ENCODE measurements at regions not wholly inside any gene's neighbourhood (a gene's known extent, or its start where the extent isn't known, plus 50 kb on each side); places are given as distances from the start of the nearest gene placed in this dataset.
"Not testable (repeated sequence)": the region's sequence is repeated elsewhere in the genome, so short reads cannot be mapped to it uniquely, and the experiment has no call there.

DNA sequence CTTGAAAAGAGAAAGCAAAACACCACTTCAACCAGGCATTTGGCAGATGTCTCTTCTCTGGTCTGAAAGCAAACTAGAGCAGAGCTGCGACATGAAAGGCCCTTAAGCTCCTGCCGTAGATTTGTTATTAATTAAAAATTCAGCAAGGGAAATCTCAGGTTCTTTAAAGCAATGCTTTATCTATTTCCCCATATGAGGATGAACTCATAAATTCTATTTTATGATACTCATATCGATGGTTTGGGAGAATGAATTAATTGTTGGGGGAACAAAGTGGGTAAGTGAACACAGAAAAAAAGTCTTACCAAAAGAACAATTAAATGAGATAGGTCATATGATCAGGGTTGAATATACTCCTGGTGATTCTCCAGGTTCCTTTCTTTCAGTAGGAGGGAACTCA is 464.7 kb upstream of the SLC35B3 start:
- Mint-ChIP-seq H3K27ac (no peak overlapping the region), H3K27me3 (peaks cover 4% of the 10 kb centered on the region)

DNA sequence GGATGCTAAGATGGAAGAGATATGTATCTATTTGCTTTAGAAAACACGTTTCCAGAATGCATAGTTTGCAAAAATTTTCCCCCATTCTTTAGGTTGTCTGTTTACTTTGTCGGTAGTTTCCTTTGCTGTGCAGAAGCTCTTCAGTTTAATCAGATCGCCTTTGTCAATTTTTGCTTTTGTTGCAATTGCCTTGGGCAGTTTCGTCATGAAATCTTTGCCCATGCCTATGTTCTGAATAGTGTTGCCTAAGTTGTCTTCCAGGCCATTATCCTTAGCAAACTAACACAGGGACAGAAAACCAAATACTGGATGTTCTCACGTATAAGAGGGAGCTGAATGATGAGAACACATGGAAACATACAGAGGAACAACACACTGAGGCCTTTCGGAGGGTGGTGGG is 454.2 kb upstream of the SLC35B3 start:
- Mint-ChIP-seq H3K9me3 (ENCODE audit: low read depth) (no peaks in the 10 kb centered on the region), H3K36me3 (no peaks in the 10 kb centered on the region), H3K27me3 (no peaks in the 10 kb centered on the region), H3K4me1 (ENCODE audit: low read depth) (no peaks in the 10 kb centered on the region), H3K4me3 (no peak overlapping the region), H3K27ac (no peak overlapping the region)

More for the DNA sequence above, 464.7 kb upstream of the SLC35B3 start:
- Mint-ChIP-seq H3K4me1 (ENCODE audit: low read depth) (no peaks in the 10 kb centered on the region), H3K36me3 (no peaks in the 10 kb centered on the region), H3K9me3 (ENCODE audit: low read depth) (no peaks in the 10 kb centered on the region), H3K4me3 (no peak overlapping the region)

DNA sequence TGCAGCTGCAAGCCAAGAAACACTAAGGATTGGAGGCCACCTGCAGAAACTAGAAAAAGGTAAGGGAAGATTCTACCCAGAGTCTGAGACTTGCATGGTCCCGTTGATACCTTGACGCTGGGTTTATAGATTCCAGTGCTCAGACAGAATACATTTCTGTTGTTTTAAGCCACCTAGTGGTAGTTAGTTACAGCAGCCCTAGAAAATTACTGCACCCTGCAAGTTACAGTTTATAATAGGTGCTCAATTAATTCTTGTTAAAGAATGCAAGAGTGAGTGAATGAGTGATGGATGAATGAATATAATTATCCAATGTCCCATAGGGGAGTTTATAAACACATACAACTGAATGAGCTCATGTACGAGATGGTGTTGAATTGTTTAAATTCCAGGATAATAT is 453.1 kb upstream of the SLC35B3 start:
- H3K4me3 Mint-ChIP-seq = no peak overlapping the region
- H3K9me3 Mint-ChIP-seq (ENCODE audit: low read depth) = no peaks in the 10 kb centered on the region
- no peaks in the 10 kb centered on the region for H3K4me1 Mint-ChIP-seq (ENCODE audit: low read depth)
- no peaks in the 10 kb centered on the region for H3K27me3 Mint-ChIP-seq
- H3K36me3 Mint-ChIP-seq = no peaks in the 10 kb centered on the region
- H3K27ac Mint-ChIP-seq = no peak overlapping the region

DNA sequence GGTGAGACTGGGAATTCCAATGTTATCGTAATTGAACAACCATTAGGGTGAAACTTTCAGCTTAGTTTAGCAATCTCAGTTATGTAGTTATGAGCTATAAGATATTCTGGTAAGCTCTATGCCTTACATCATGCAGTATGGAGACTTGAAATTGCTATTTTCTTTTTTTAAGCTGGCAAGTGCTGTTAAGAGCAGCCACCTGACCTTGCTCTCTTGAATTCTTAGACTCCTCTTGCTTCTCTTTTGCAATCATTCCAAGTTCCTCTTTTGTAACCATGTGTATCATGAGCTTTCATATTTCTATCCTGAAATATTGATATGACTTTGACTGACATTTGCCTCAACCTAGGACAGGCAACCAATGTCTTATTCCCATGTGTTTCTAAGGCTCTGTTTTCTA is 446.3 kb upstream of the SLC35B3 start:
- peaks cover 1% of the 10 kb centered on the region for H3K27me3 Mint-ChIP-seq

DNA sequence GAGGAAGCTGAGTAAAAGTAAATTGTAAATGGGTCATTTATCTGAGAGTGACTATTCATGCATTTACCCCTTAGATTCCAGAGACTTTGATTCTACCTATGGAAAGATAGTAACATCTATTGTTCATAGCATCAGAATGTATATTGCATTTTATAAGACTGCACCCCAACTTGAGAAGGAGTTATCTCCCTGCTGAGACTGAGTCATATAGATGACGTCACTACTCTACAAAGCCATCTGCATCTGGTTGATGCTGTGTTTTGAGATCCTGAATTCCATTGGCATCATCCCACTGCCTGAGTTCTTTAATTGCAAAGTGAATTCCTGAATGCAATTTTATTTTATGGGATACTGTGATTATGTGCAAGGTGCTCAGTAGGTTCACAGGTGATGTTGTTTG is 444.0 kb upstream of the SLC35B3 start:
- H3K27me3 Mint-ChIP-seq = peaks cover 1% of the 10 kb centered on the region
- no peaks in the 10 kb centered on the region for H3K4me1 Mint-ChIP-seq (ENCODE audit: low read depth)
- no peaks in the 10 kb centered on the region for H3K9me3 Mint-ChIP-seq (ENCODE audit: low read depth)
- no peak overlapping the region for H3K4me3 Mint-ChIP-seq
- H3K36me3 Mint-ChIP-seq = no peaks in the 10 kb centered on the region
- H3K27ac Mint-ChIP-seq = no peak overlapping the region

More for the DNA sequence above, 446.3 kb upstream of the SLC35B3 start:
- Mint-ChIP-seq H3K4me1 (ENCODE audit: low read depth) (no peaks in the 10 kb centered on the region), H3K9me3 (ENCODE audit: low read depth) (no peaks in the 10 kb centered on the region), H3K36me3 (no peaks in the 10 kb centered on the region), H3K27ac (no peak overlapping the region), H3K4me3 (no peak overlapping the region)

DNA sequence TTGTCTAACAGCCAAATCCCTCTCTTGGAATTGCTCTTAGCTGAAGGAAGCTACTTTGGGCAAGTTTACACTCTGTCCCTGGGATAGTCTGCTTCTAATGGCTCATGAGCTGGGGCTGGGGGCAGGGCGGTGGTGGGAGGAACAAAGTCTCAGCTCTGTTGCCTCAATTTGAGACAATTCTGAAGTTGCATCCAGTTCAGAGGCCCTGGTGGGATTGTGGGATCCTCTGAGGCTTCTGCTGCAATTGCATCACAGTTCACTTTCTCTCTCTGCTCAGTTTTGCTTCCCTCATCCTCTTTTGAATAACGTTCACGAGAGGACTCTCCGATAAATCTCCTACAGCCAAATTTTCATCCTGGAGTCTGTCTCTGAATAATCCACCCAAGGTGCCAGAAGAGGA is 440.6 kb upstream of the SLC35B3 start:
- H3K27ac Mint-ChIP-seq = no peak overlapping the region
- H3K9me3 Mint-ChIP-seq (ENCODE audit: low read depth) = no peaks in the 10 kb centered on the region
- H3K36me3 Mint-ChIP-seq = no peaks in the 10 kb centered on the region
- H3K27me3 Mint-ChIP-seq = peaks cover 1% of the 10 kb centered on the region
- no peaks in the 10 kb centered on the region for H3K4me1 Mint-ChIP-seq (ENCODE audit: low read depth)
- H3K4me3 Mint-ChIP-seq = no peak overlapping the region

DNA sequence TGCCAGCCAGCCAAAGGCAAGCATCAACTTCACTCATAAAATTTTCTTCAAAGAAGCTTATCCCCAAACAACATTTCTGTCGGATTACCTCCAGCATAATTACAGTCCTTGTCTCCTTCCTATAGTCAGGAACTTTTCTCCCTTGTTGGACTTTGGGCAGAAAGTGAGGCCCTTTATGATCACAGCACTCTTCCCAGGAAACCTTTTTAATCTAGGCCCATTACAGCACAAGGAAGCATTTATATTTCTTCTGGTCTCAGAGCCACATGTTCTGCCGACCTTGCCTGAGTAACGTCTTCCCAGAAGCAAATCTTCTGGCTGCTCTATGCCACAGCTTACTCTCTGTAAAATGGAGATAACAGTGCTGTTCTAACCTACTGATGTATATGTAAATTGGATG is 437.2 kb upstream of the SLC35B3 start:
- H3K9me3 Mint-ChIP-seq (ENCODE audit: low read depth) = no peaks in the 10 kb centered on the region
- H3K4me3 Mint-ChIP-seq = no peak overlapping the region
- H3K4me1 Mint-ChIP-seq (ENCODE audit: low read depth) = no peaks in the 10 kb centered on the region

DNA sequence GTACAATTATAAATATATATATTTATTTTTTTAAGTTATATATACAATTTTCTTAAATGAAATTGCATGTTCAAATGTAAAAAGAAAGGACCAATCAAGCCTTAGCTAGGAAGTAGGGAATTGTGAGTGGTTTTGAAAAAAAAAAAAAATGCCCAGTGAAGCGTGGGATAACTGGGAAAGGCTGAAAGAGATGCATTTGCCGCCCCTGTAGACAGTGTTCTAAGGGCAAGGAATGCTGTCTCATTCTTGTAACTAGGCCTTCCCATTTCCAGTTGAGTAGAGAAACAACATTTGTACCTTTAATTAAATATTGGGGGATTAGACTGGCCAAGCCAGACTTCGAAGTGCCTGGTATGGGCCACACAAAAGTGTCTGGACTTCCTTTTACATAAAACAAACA is 430.1 kb upstream of the SLC35B3 start:
- H3K27ac Mint-ChIP-seq = no peak overlapping the region
- H3K27me3 Mint-ChIP-seq = no peaks in the 10 kb centered on the region
- H3K36me3 Mint-ChIP-seq = no peaks in the 10 kb centered on the region
- H3K4me3 Mint-ChIP-seq = no peak overlapping the region
- H3K9me3 Mint-ChIP-seq (ENCODE audit: low read depth) = no peaks in the 10 kb centered on the region
- H3K4me1 Mint-ChIP-seq (ENCODE audit: low read depth) = no peaks in the 10 kb centered on the region

More for the DNA sequence above, 437.2 kb upstream of the SLC35B3 start:
- no peaks in the 10 kb centered on the region for H3K27me3 Mint-ChIP-seq
- H3K27ac Mint-ChIP-seq = no peak overlapping the region
- H3K36me3 Mint-ChIP-seq = no peaks in the 10 kb centered on the region

DNA sequence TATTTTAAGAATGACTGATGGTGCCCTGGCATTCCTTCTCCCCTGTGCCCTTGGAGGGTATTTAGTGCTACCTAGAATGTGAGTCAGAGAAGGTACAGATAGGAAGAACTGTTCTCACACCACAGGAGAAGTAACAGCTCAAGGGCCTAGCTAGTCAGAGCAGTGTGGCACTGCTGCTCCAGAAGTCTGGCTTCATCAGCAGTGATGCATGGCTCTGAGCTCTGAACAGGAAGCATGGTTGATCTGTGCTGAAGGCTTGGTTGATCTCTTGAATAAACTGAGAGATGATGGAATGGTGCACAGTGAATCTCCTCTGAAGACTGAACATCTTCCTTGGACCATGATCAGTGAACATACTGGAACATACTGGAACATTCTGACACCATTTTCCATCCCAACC is 425.3 kb upstream of the SLC35B3 start:
- Mint-ChIP-seq H3K4me3 (no peak overlapping the region), H3K27me3 (peaks cover 2% of the 10 kb centered on the region), H3K36me3 (no peaks in the 10 kb centered on the region), H3K4me1 (ENCODE audit: low read depth) (no peaks in the 10 kb centered on the region), H3K27ac (no peak overlapping the region), H3K9me3 (ENCODE audit: low read depth) (no peaks in the 10 kb centered on the region)

DNA sequence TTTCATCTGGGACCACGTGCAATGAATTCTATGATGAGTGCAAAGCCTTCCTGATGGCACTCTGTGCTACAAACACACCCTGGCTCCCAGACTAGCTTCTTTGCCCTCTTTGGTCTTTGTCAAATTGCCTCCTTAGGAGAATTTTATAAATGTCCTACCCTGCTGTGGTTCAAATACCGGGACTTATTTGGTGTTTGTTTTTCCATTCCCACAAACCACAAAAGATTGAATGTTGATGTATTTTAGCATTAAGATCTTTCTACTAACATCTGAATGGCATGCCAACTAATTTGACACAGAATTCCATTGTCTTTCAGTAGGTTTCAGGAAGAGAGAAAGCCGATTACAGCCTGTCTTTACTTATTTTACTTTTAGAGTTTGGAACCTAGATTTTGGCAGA is 424.2 kb upstream of the SLC35B3 start:
- Mint-ChIP-seq H3K4me1 (ENCODE audit: low read depth) (no peaks in the 10 kb centered on the region), H3K9me3 (ENCODE audit: low read depth) (no peaks in the 10 kb centered on the region), H3K27me3 (peaks cover 2% of the 10 kb centered on the region), H3K4me3 (no peak overlapping the region), H3K36me3 (no peaks in the 10 kb centered on the region), H3K27ac (no peak overlapping the region)

DNA sequence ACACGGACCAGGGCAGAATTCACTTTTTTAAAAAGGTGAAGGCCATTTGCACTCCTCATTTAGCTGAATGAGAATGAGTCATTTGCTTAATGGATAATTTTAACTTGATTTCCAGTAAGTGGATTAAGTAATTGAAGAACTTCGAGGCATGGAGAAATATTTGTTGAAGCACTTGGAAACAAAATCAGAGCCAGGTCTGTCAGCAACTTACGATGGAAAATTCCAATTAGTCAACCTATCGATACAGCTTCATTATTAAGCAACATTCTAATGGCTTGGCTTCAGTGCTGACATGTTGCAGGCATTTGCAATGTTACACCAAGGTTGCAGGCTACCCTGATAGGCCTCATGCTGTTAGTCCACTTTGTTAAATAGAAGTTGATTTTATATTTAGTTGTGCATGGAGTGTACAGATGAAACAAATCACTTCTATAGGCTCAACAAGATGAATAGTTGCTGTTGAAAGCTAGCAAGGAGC is 423.5 kb upstream of the SLC35B3 start:
- no peaks in the 10 kb centered on the region for H3K36me3 Mint-ChIP-seq
- H3K27me3 Mint-ChIP-seq = peaks cover 5% of the 10 kb centered on the region
- no peak overlapping the region for H3K4me3 Mint-ChIP-seq
- no peaks in the 10 kb centered on the region for H3K9me3 Mint-ChIP-seq (ENCODE audit: low read depth)
- no peaks in the 10 kb centered on the region for H3K4me1 Mint-ChIP-seq (ENCODE audit: low read depth)
- H3K27ac Mint-ChIP-seq = no peak overlapping the region

DNA sequence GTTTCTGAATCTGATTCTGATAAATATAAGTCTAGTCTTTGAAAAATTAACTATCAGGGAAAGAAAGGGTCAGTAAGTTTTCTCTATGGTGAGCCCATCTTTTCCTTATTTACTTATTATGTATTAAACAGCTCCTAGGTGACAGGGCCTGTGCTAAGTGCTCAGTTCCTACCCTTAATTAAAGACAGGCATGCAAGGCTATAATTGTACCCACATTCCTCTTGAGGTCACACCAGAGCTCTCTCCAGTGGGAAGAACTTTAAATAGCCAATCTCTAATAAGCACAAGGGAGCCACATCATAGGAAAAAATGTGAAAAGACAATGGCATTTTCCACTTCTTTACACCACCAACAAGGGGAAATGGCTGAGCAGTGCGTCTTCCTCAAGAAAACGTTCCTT is 421.8 kb upstream of the SLC35B3 start:
- H3K9me3 Mint-ChIP-seq (ENCODE audit: low read depth) = no peaks in the 10 kb centered on the region
- no peak overlapping the region for H3K4me3 Mint-ChIP-seq
- no peaks in the 10 kb centered on the region for H3K4me1 Mint-ChIP-seq (ENCODE audit: low read depth)
- H3K27ac Mint-ChIP-seq = no peak overlapping the region
- peaks cover 5% of the 10 kb centered on the region for H3K27me3 Mint-ChIP-seq
- H3K36me3 Mint-ChIP-seq = no peaks in the 10 kb centered on the region

DNA sequence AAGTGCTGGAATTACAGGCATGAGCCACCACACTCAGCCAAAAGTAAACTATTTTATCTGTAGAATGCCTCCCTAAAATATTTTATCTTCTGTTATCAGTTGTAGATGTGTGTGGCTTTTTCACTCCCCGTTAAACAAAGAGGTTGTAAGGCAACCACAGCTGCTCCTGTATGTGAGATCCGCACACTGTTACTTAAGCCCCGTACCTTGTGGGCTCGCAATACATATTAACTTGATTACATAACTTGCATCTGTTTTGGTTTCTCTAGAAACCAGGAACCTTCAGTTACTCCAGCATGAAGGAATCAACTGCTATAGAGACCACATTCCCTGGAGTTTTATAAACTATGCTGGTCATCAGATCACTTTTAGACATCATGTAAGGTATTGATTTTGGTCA is 420.1 kb upstream of the SLC35B3 start:
- Mint-ChIP-seq H3K4me3 (no peak overlapping the region), H3K36me3 (no peaks in the 10 kb centered on the region), H3K9me3 (ENCODE audit: low read depth) (no peaks in the 10 kb centered on the region), H3K4me1 (ENCODE audit: low read depth) (no peaks in the 10 kb centered on the region), H3K27ac (no peak overlapping the region), H3K27me3 (peaks cover 7% of the 10 kb centered on the region)

DNA sequence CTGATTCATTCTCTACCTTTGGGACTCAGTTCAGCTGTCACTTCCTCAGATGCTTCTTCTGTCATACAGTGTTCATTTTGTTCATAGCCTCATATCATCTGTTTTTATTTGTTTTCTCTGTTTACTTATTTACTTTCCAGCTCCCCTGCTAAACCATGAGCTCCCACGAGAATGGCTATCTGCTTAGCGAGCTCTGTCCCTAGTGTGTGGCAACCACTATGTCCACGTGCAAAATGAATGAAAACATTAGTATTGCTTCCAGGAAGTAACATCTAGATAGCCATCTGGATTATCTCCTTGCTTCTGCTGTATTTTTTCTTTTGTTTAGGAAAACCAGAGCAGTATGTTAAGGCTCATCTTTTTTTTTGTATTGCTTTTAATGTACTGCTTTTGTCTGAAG is 417.0 kb upstream of the SLC35B3 start:
- Mint-ChIP-seq H3K27me3 (peaks cover 4% of the 10 kb centered on the region), H3K4me1 (ENCODE audit: low read depth) (no peaks in the 10 kb centered on the region), H3K36me3 (no peaks in the 10 kb centered on the region), H3K27ac (no peak overlapping the region), H3K4me3 (no peak overlapping the region), H3K9me3 (ENCODE audit: low read depth) (no peaks in the 10 kb centered on the region)

DNA sequence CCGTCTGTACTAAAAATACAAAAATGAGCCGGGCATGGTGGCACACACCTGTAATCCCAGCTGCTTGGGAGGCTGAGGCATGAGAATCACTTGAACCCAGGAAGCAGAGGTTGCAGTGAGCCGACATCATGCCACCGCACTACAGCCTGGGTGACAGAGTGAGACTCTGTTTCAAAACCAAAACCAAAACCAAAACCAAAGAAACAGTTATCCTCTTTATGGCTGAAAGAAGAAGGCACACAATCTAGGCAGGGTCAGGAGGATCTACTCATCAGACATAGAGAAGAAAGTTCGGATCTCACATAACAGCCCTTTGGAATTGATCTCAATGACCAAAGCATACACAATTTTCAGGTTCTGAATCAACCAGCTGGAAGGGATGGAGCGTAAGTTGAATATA is 411.3 kb upstream of the SLC35B3 start:
- H3K4me1 Mint-ChIP-seq (ENCODE audit: low read depth); H3K9me3 Mint-ChIP-seq (ENCODE audit: low read depth); H3K27ac Mint-ChIP-seq; H3K4me3 Mint-ChIP-seq; H3K36me3 Mint-ChIP-seq; H3K27me3 Mint-ChIP-seq: not testable (repeated sequence)

DNA sequence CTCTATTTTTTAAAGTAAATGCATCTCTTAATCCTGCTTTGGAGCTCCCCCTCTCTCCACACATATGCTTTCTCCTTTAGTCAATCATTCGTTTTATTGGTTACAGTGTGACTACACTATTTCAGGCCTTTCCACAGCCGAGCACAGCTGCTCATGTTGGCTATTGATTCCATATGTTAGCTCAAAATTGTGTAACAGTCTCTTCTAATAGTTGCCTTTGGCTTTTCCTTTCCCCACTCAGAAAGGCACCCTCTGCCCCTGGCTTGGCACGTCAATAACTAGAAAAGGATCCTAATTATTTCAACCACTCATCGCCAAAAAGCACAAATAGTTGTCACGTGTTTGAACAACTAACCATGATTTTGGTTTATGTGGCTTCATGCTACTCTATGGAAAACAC is 410.3 kb upstream of the SLC35B3 start:
- H3K36me3 Mint-ChIP-seq = no peaks in the 10 kb centered on the region
- no peaks in the 10 kb centered on the region for H3K27me3 Mint-ChIP-seq
- no peak overlapping the region for H3K27ac Mint-ChIP-seq
- H3K9me3 Mint-ChIP-seq (ENCODE audit: low read depth) = no peaks in the 10 kb centered on the region
- H3K4me1 Mint-ChIP-seq (ENCODE audit: low read depth) = no peaks in the 10 kb centered on the region
- H3K4me3 Mint-ChIP-seq = no peak overlapping the region

DNA sequence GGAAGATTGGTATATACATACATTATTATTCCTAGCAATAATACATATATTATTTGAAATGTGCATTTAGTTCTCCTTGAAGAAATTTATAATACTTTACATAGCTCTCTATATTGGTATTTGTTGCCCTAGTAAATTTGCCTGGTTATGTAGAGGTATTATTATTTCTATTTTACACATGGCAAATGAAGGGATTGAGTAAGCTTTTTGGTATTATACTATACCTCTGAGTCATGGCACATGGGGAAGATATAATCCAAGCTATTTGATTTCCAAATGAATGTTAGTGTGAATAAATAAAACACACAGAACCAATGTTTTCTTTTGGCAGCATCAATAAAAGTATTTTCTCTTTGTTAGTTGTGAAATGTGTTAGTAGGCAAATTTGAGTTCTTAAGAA is 409.6 kb upstream of the SLC35B3 start:
- Mint-ChIP-seq H3K9me3 (ENCODE audit: low read depth) (no peaks in the 10 kb centered on the region), H3K27ac (no peak overlapping the region), H3K36me3 (no peaks in the 10 kb centered on the region), H3K4me1 (ENCODE audit: low read depth) (no peaks in the 10 kb centered on the region), H3K4me3 (no peak overlapping the region), H3K27me3 (no peaks in the 10 kb centered on the region)

All from activated naive CD8-positive, alpha-beta T cell (primary cell).